Esophagus squamous epithelium (tissue), 4 donors: ENCODE measurements at regions not wholly inside any gene's neighbourhood (a gene's known extent, or its start where the extent isn't known, plus 50 kb on each side); places are given as distances from the start of the nearest gene placed in this dataset.

ENCODE experiments used
- POLR2A ChIP-seq, 4 donors: fragments of 450-650 bp; IDR thresholded peaks; one replicate each; pipeline ENCODE4 v1.6.1; 2017; ENCODE audit warnings: antibody characterized with exemption in 4 of 4, mild to moderate bottlenecking in 4 of 4, moderate library complexity in 3 of 4
- TF ChIP-seq, protein P1 (sequence below), 6 experiments: fragments of 450-650 bp in 4 of 6; fragments of 200-600 bp in 2 of 6; sonication (generic) in 2 of 6; IDR thresholded peaks; one replicate each; pipeline ENCODE4 v1.5.1; 2016 to 2019; ENCODE audit warnings: antibody characterized with exemption in 6 of 6, mild to moderate bottlenecking in 4 of 6, moderate library complexity in 4 of 6

DNA sequence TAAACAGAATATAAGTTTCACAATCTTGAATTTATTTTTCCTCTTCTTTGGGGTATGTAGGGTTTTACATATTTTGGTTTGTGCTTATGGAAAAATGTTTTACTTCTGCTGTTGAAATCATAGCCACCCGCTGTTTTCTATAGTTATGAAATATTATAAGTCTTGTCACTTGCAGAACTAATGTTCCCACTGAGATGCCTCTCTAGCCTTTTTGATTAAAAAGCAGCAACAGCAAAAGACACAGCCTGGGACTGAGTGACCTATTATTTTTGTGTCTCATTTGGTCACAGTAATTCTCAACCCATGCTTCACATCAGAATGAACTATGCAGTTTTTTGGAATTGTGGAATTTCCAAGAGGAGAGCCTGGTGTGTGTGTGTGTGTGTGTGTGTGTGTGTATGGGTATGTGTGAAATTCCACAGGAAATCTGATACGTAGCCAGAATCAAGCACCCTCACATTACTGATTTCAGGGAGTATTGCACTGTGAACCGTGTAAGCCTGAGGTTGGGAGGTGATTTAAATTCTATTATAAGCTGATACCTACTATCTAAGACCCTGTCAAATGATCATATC, 55.7 kb upstream of the FRMD6 start:
- TF ChIP-seq, protein P1, sequence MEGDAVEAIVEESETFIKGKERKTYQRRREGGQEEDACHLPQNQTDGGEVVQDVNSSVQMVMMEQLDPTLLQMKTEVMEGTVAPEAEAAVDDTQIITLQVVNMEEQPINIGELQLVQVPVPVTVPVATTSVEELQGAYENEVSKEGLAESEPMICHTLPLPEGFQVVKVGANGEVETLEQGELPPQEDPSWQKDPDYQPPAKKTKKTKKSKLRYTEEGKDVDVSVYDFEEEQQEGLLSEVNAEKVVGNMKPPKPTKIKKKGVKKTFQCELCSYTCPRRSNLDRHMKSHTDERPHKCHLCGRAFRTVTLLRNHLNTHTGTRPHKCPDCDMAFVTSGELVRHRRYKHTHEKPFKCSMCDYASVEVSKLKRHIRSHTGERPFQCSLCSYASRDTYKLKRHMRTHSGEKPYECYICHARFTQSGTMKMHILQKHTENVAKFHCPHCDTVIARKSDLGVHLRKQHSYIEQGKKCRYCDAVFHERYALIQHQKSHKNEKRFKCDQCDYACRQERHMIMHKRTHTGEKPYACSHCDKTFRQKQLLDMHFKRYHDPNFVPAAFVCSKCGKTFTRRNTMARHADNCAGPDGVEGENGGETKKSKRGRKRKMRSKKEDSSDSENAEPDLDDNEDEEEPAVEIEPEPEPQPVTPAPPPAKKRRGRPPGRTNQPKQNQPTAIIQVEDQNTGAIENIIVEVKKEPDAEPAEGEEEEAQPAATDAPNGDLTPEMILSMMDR (IDR thresholded peaks at IDR 0.05), result no peak
- TF ChIP-seq POLR2A (IDR thresholded peaks at IDR 0.05), result no peak
